Fibroblast of lung (primary cell): ENCODE measurements at regions not wholly inside any gene's neighbourhood (a gene's known extent, or its start where the extent isn't known, plus 50 kb on each side); places are given as distances from the start of the nearest gene placed in this dataset.

ENCODE experiments used
- DNase-seq, 2 donors: peaks; one replicate each; pipeline versions ENCODE4 v3.0.0 to v3.0.0-alpha.2; 2010; ENCODE audit warnings: low read depth in 2 of 2
- H2AFZ ChIP-seq: 2 replicates; pipeline ENCODE4 v1.5.1; 2012; ENCODE audit warnings: low read length, control low read depth, inconsistent platforms
- H3K27ac ChIP-seq: 2 replicates; pipeline ENCODE4 v1.5.1; 2011; ENCODE audit warnings: low read length, control low read depth; ENCODE audit not compliant: insufficient read depth
- H3K27me3 ChIP-seq: 2 replicates; pipeline ENCODE4 v1.5.1; 2011; ENCODE audit warnings: mild to moderate bottlenecking, low read length; ENCODE audit not compliant: control insufficient read depth, insufficient read depth
- H3K36me3 ChIP-seq: 2 replicates; pipeline ENCODE4 v1.5.1; 2011; ENCODE audit warnings: low read length; ENCODE audit not compliant: control insufficient read depth, insufficient read depth
- H3K4me1 ChIP-seq: 2 replicates; pipeline ENCODE4 v1.5.1; 2011; ENCODE audit warnings: low read length; ENCODE audit not compliant: control insufficient read depth, insufficient read depth; ENCODE audit errors: extremely low read depth
- H3K4me2 ChIP-seq: 2 replicates; pipeline ENCODE4 v1.5.1; 2011; ENCODE audit warnings: low read length, control low read depth; ENCODE audit not compliant: insufficient read depth; ENCODE audit errors: extremely low read depth
- H3K4me3 ChIP-seq, 4 experiments: fragments of 200-600 bp in 1 of 4; sonication (generic) in 1 of 4; replicated peaks in 1 of 4; 2 replicates each; pipeline ENCODE4 v1.5.1; 2011 to 2016; ENCODE audit warnings: low read length in 4 of 4, low read depth in 3 of 4, mild to moderate bottlenecking in 3 of 4, control low read depth in 2 of 4, inconsistent platforms in 1 of 4, mixed read lengths in 1 of 4; ENCODE audit not compliant: insufficient read depth in 1 of 4; ENCODE audit errors: control extremely low read depth in 1 of 4
- H3K79me2 ChIP-seq: 2 replicates; pipeline ENCODE4 v1.5.1; 2012; ENCODE audit warnings: mild to moderate bottlenecking, low read length, inconsistent platforms; ENCODE audit not compliant: control insufficient read depth, insufficient read depth
- H3K9ac ChIP-seq: 2 replicates; pipeline ENCODE4 v1.5.1; 2011; ENCODE audit warnings: mild to moderate bottlenecking, low read length, control low read depth; ENCODE audit not compliant: insufficient read depth
- H3K9me3 ChIP-seq: 2 replicates; pipeline ENCODE4 v1.5.1; 2012; ENCODE audit warnings: low read depth, low read length; ENCODE audit not compliant: control insufficient read depth, insufficient read depth
- H4K20me1 ChIP-seq: 2 replicates; pipeline ENCODE4 v1.5.1; 2011; ENCODE audit warnings: low read length; ENCODE audit not compliant: control insufficient read depth, insufficient read depth; ENCODE audit errors: extremely low read depth
- EZH2 ChIP-seq: IDR thresholded peaks from 2 replicates; pipeline ENCODE4 v1.5.1; 2012; ENCODE audit warnings: low read length, control low read depth, mild to moderate bottlenecking; ENCODE audit errors: missing control alignments
- TF ChIP-seq, protein P1 (sequence below), 2 donors: IDR thresholded peaks in 1 of 2; conservative IDR thresholded peaks in 1 of 2; 1 replicate in 1 of 2; 2 replicates in 1 of 2; pipeline ENCODE4 v1.5.1; 2011 to 2012; ENCODE audit warnings: low read length in 2 of 2, control low read depth in 1 of 2, inconsistent platforms in 1 of 2, low read depth in 1 of 2, mild to moderate bottlenecking in 1 of 2

- no peaks in the 10 kb centered on the region for H4K20me1 ChIP-seq
- H3K9me3 ChIP-seq = no peaks in the 10 kb centered on the region
- H2AFZ ChIP-seq = no peak overlapping the region
- TF ChIP-seq, protein P1, sequence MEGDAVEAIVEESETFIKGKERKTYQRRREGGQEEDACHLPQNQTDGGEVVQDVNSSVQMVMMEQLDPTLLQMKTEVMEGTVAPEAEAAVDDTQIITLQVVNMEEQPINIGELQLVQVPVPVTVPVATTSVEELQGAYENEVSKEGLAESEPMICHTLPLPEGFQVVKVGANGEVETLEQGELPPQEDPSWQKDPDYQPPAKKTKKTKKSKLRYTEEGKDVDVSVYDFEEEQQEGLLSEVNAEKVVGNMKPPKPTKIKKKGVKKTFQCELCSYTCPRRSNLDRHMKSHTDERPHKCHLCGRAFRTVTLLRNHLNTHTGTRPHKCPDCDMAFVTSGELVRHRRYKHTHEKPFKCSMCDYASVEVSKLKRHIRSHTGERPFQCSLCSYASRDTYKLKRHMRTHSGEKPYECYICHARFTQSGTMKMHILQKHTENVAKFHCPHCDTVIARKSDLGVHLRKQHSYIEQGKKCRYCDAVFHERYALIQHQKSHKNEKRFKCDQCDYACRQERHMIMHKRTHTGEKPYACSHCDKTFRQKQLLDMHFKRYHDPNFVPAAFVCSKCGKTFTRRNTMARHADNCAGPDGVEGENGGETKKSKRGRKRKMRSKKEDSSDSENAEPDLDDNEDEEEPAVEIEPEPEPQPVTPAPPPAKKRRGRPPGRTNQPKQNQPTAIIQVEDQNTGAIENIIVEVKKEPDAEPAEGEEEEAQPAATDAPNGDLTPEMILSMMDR (conservative IDR thresholded peaks at IDR 0.05 in 1 of 2, IDR thresholded peaks at IDR 0.05 in 1 of 2; ENCODE audit: low read depth in 1 of 2, low read length in 2 of 2) = no peak
- no peak for TF ChIP-seq EZH2
- no peak for DNase-seq
- H3K79me2 ChIP-seq = no peaks in the 10 kb centered on the region
- H3K4me1 ChIP-seq = no peaks in the 10 kb centered on the region
- no peak overlapping the region for H3K27ac ChIP-seq
- no peaks in the 10 kb centered on the region for H3K27me3 ChIP-seq
- no peak overlapping the region for H3K4me2 ChIP-seq
- no peaks in the 10 kb centered on the region for H3K36me3 ChIP-seq
- H3K4me3 ChIP-seq = no peak overlapping the region
- no peak overlapping the region for H3K9ac ChIP-seq
Observed at GRCh38 chr1:185393815-185394214, 76.8 kb upstream of the IVNS1ABP start.

DNA sequence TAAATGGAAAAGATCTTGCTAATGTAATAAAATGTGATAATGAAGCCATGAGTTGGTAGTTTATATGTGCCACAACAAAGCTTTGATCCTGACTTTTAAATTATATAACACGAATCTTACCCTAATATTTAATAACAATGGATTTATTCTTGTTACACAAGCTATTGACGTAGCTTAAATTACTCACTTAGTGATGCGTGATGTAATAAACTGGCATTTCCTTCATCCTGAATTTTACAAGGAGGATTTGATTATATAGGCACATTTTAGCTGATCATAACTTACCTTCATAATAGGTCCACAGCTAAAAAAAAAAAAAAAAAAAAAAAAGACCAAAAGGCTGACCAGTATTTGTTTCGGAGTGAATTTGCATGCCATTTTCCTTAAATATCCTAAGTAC is 76.2 kb upstream of the IVNS1ABP start:
- TF ChIP-seq EZH2 = no peak
- TF ChIP-seq, protein P1 (conservative IDR thresholded peaks at IDR 0.05 in 1 of 2, IDR thresholded peaks at IDR 0.05 in 1 of 2; ENCODE audit: low read depth in 1 of 2, low read length in 2 of 2) = no peak
- H3K79me2 ChIP-seq = no peaks in the 10 kb centered on the region

DNA sequence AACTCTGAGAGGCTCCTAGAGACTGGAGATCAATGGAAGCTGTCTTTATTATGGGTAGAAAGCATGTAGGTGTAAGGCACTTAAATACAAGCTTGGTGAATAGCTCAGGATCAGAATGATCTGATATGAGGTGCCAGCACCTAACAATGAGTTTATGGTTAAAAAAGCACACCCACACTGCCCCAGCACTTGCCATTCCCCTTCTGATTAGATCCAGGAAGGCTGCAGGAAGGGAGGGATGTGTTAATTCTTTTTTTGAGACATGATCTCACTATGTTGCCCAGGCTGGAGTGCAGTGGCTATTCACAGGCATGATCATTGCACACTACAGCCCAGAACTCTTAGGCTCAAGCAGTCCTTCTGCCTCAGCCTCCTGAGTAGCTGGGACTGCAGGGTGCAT is 71.8 kb upstream of the IVNS1ABP start:
- Histone ChIP-seq H3K4me3 (no peak overlapping the region), H2AFZ (no peak overlapping the region), H4K20me1 (no peaks in the 10 kb centered on the region), H3K9ac (no peak overlapping the region), H3K79me2 (no peaks in the 10 kb centered on the region), H3K9me3 (no peaks in the 10 kb centered on the region), H3K27ac (no peak overlapping the region), H3K4me2 (no peak overlapping the region), H3K27me3 (no peaks in the 10 kb centered on the region), H3K36me3 (no peaks in the 10 kb centered on the region), H3K4me1 (no peaks in the 10 kb centered on the region)
- DNase-seq = no peak
- TF ChIP-seq, protein P1 (conservative IDR thresholded peaks at IDR 0.05 in 1 of 2, IDR thresholded peaks at IDR 0.05 in 1 of 2; ENCODE audit: low read depth in 1 of 2, low read length in 2 of 2) = no peak
- no peak for TF ChIP-seq EZH2

More for the DNA sequence above, 76.2 kb upstream of the IVNS1ABP start:
- H3K36me3 ChIP-seq = no peaks in the 10 kb centered on the region
- no peak overlapping the region for H3K4me3 ChIP-seq
- no peak overlapping the region for H3K27ac ChIP-seq
- H2AFZ ChIP-seq = no peak overlapping the region
- H3K9me3 ChIP-seq = no peaks in the 10 kb centered on the region
- H3K9ac ChIP-seq = no peak overlapping the region
- H3K4me2 ChIP-seq = no peak overlapping the region
- no peaks in the 10 kb centered on the region for H4K20me1 ChIP-seq
- no peaks in the 10 kb centered on the region for H3K4me1 ChIP-seq
- DNase-seq = no peak
- H3K27me3 ChIP-seq = no peaks in the 10 kb centered on the region
